H1 (cell line): ENCODE measurements at regions not wholly inside any gene's neighbourhood (a gene's known extent, or its start where the extent isn't known, plus 50 kb on each side); places are given as distances from the start of the nearest gene placed in this dataset.

ENCODE experiments used
- CTCF ChIA-PET: fragments of 300-600 bp; sonication (Branson Sonifier 250); formaldehyde crosslinking; loops from one replicate; lab custom pipeline; 2021; ENCODE audit not compliant: partially characterized antibody; lab: Charles Lee
- POLR2A ChIA-PET: fragments of 300-600 bp; sonication (Branson Sonifier 250); formaldehyde crosslinking; loops from one replicate; lab custom pipeline; 2021; ENCODE audit warnings: inconsistent platforms; ENCODE audit not compliant: partially characterized antibody; lab: Charles Lee
- DNase-seq, 2 experiments: peaks; one replicate each; pipeline versions ENCODE4 v3.0.0 to v3.0.0-alpha.2; 2010 to 2022; ENCODE audit warnings: low spot score in 2 of 2, low read depth in 1 of 2, mixed read lengths in 1 of 2
- FAIRE-seq: peaks from 2 replicates; lab custom pipeline; 2011; peaks lifted over from hg19 to GRCh38; lab: Jason Lieb, UNC
- H2AFZ ChIP-seq: 2 replicates; pipeline ENCODE4 v1.8.1; 2012; ENCODE audit warnings: low read length, inconsistent platforms
- H2AK5ac ChIP-seq: 2 replicates; pipeline ENCODE4 v1.6.1; 2013; ENCODE audit warnings: low read depth, low read length
- H2BK120ac ChIP-seq: replicated peaks from 2 replicates; pipeline ENCODE3; 2013; ENCODE audit warnings: low read depth, low read length, inconsistent platforms
- H2BK12ac ChIP-seq: 2 replicates; pipeline ENCODE4 v1.6.1; 2013; ENCODE audit warnings: low read depth, low read length
- H2BK15ac ChIP-seq: 2 replicates; pipeline ENCODE4 v1.6.1; 2013; ENCODE audit warnings: low read length
- H2BK20ac ChIP-seq: 2 replicates; pipeline ENCODE4 v1.6.1; 2013; ENCODE audit warnings: low read length
- H2BK5ac ChIP-seq: 2 replicates; pipeline ENCODE4 v1.6.1; 2013; ENCODE audit warnings: low read depth, low read length
- H3K14ac ChIP-seq: 2 replicates; pipeline ENCODE4 v1.6.1; 2013; ENCODE audit warnings: inconsistent platforms; ENCODE audit not compliant: insufficient read length
- H3K18ac ChIP-seq: 2 replicates; pipeline ENCODE4 v1.6.1; 2013; ENCODE audit warnings: low read length; ENCODE audit errors: extremely low read depth
- H3K23ac ChIP-seq: 2 replicates; pipeline ENCODE4 v1.6.1; 2013; ENCODE audit warnings: inconsistent platforms; ENCODE audit not compliant: insufficient read length
- H3K23me2 ChIP-seq: 2 replicates; pipeline ENCODE4 v1.6.1; 2013; ENCODE audit warnings: low read depth, low read length
- H3K27ac ChIP-seq: 2 replicates; pipeline ENCODE4 v1.6.1; 2011; ENCODE audit warnings: low read depth, low read length, inconsistent platforms
- H3K27me3 ChIP-seq, 4 experiments: replicated peaks in 1 of 4; 1 replicate in 1 of 4; 2 replicates in 3 of 4; pipeline versions ENCODE4 v1.6.1 to v1.8.1; 2011 to 2013; ENCODE audit warnings: low read length in 3 of 4, mild to moderate bottlenecking in 3 of 4, inconsistent platforms in 2 of 4, mixed read lengths in 2 of 4, moderate library complexity in 1 of 4; ENCODE audit not compliant: control insufficient read depth in 3 of 4, insufficient read depth in 3 of 4; ENCODE audit errors: extremely low read depth in 1 of 4
- H3K36me3 ChIP-seq, 4 experiments: 2 replicates each; pipeline versions ENCODE4 v1.6.1 to v1.8.1; 2011 to 2013; ENCODE audit warnings: mild to moderate bottlenecking in 4 of 4, low read length in 3 of 4, moderate library complexity in 2 of 4, control low read depth in 1 of 4, inconsistent platforms in 1 of 4; ENCODE audit not compliant: insufficient read depth in 4 of 4, control insufficient read depth in 2 of 4
- H3K4ac ChIP-seq: replicated peaks from 2 replicates; pipeline ENCODE3; 2013; ENCODE audit warnings: low read length, low read depth, mixed read lengths, inconsistent platforms; ENCODE audit not compliant: insufficient read length
- H3K4me1 ChIP-seq, 4 experiments: replicated peaks in 1 of 4; 1 replicate in 1 of 4; 2 replicates in 3 of 4; pipeline versions ENCODE4 v1.6.1 to v1.8.1; 2011 to 2013; ENCODE audit warnings: low read length in 3 of 4, inconsistent platforms in 2 of 4, mixed read lengths in 1 of 4; ENCODE audit not compliant: insufficient read depth in 4 of 4, control insufficient read depth in 3 of 4
- H3K4me2 ChIP-seq, 2 experiments: 2 replicates each; pipeline versions ENCODE4 v1.6.1 to v1.8.1; 2011 to 2013; ENCODE audit warnings: low read depth in 2 of 2, low read length in 2 of 2, control low read depth in 1 of 2, inconsistent platforms in 1 of 2, mild to moderate bottlenecking in 1 of 2; ENCODE audit not compliant: insufficient read depth in 1 of 2
- H3K4me3 ChIP-seq, 4 experiments: fragments of 200-600, 300-600 bp in 1 of 4; sonication (generic), shearing (Covaris generic), sonication (Bioruptor Twin) in 1 of 4; 2 replicates each; pipeline versions ENCODE4 v1.5.1 to v1.8.1; 2011 to 2016; ENCODE audit warnings: low read length in 4 of 4, low read depth in 3 of 4, control low read depth in 2 of 4, inconsistent platforms in 2 of 4, mild to moderate bottlenecking in 2 of 4, mixed read lengths in 1 of 4, moderate library complexity in 1 of 4; ENCODE audit not compliant: insufficient read depth in 2 of 4; ENCODE audit errors: extremely low read depth in 1 of 4
- H3K56ac ChIP-seq: replicated peaks from 2 replicates; pipeline ENCODE3; 2013; ENCODE audit warnings: low read depth, mild to moderate bottlenecking, mixed read lengths, low read length, inconsistent platforms; ENCODE audit not compliant: insufficient read length
- H3K79me1 ChIP-seq: 2 replicates; pipeline ENCODE4 v1.6.1; 2013; ENCODE audit warnings: low read depth, low read length, control low read depth
- H3K79me2 ChIP-seq, 2 experiments: 2 replicates each; pipeline versions ENCODE4 v1.6.1 to v1.8.1; 2012 to 2013; ENCODE audit warnings: low read length in 2 of 2, mild to moderate bottlenecking in 2 of 2, inconsistent platforms in 1 of 2; ENCODE audit not compliant: insufficient read depth in 2 of 2, control insufficient read depth in 1 of 2
- H3K9ac ChIP-seq, 4 experiments: replicated peaks in 1 of 4; 1 replicate in 1 of 4; 2 replicates in 3 of 4; pipeline versions ENCODE4 v1.6.1 to v1.8.1; 2011 to 2013; ENCODE audit warnings: low read depth in 3 of 4, low read length in 3 of 4, control low read depth in 2 of 4, mild to moderate bottlenecking in 2 of 4, moderate library complexity in 2 of 4, inconsistent platforms in 1 of 4; ENCODE audit errors: extremely low read depth in 1 of 4
- H3K9me3 ChIP-seq, 2 experiments: 2 replicates each; pipeline versions ENCODE4 v1.6.1 to v1.8.1; 2012 to 2013; ENCODE audit warnings: mild to moderate bottlenecking in 2 of 2, moderate library complexity in 2 of 2, control low read depth in 1 of 2, inconsistent platforms in 1 of 2, low read depth in 1 of 2, low read length in 1 of 2, mixed read lengths in 1 of 2; ENCODE audit not compliant: insufficient read depth in 2 of 2
- H4K20me1 ChIP-seq, 2 experiments: replicated peaks in 1 of 2; 2 replicates each; pipeline versions ENCODE3 to v1.8.1; 2011 to 2013; ENCODE audit warnings: inconsistent platforms in 2 of 2, low read length in 2 of 2, mild to moderate bottlenecking in 1 of 2; ENCODE audit not compliant: insufficient read depth in 2 of 2, control insufficient read depth in 1 of 2
- H4K5ac ChIP-seq: 2 replicates; pipeline ENCODE4 v1.6.1; 2013; ENCODE audit warnings: low read length, low read depth, mixed read lengths, inconsistent platforms; ENCODE audit not compliant: insufficient read length
- H4K8ac ChIP-seq: 2 replicates; pipeline ENCODE4 v1.8.0; 2013; ENCODE audit warnings: mild to moderate bottlenecking, moderate library complexity, low read length, inconsistent platforms; ENCODE audit not compliant: insufficient read depth; ENCODE audit errors: extremely low read depth
- H4K91ac ChIP-seq: replicated peaks from 2 replicates; pipeline ENCODE3; 2013; ENCODE audit warnings: low read length, mixed read lengths, inconsistent platforms; ENCODE audit not compliant: insufficient read length
- BACH1 ChIP-seq: IDR thresholded peaks from 2 replicates; pipeline ENCODE4 v1.6.1; 2012; ENCODE audit warnings: low read length, improper control_type of control experiment
- BCL11A ChIP-seq, 2 experiments: IDR thresholded peaks; one replicate each; pipeline ENCODE4 v1.6.1; 2011; ENCODE audit warnings: low read depth in 2 of 2, low read length in 2 of 2, mild to moderate bottlenecking in 2 of 2
- GTF2F1 ChIP-seq: IDR thresholded peaks from 2 replicates; pipeline ENCODE4 v1.6.1; 2012; ENCODE audit warnings: low read depth, low read length, improper control_type of control experiment, borderline replicate concordance
- JUN ChIP-seq: IDR thresholded peaks from 2 replicates; pipeline ENCODE4 v1.6.1; 2011; ENCODE audit warnings: low read depth, mild to moderate bottlenecking, improper control_type of control experiment, low read length
- JUND ChIP-seq: IDR thresholded peaks from 2 replicates; pipeline ENCODE4 v1.6.1; 2011; ENCODE audit warnings: mild to moderate bottlenecking, improper control_type of control experiment, low read length
- KDM5A ChIP-seq: fragments of 200-600 bp; IDR thresholded peaks from 2 replicates; pipeline ENCODE4 v1.7.1; 2012; ENCODE audit warnings: mild to moderate bottlenecking, low read length, inconsistent platforms, mixed read lengths
- RFX5 ChIP-seq: IDR thresholded peaks from 2 replicates; pipeline ENCODE4 v1.6.1; 2011; ENCODE audit warnings: low read depth, low read length, improper control_type of control experiment, borderline replicate concordance
- SP4 ChIP-seq: IDR thresholded peaks from 2 replicates; pipeline ENCODE4 v1.6.1; 2012; ENCODE audit warnings: low read length, inconsistent platforms
- SRF ChIP-seq: IDR thresholded peaks from 2 replicates; pipeline ENCODE4 v1.6.1; 2011; ENCODE audit warnings: mild to moderate bottlenecking, low read depth, low read length, moderate library complexity
- SUZ12 ChIP-seq: fragments of 200-600 bp; sonication (generic); IDR thresholded peaks from 2 replicates; pipeline ENCODE4 v1.6.1; 2012; ENCODE audit warnings: mild to moderate bottlenecking, inconsistent platforms, low read length, moderate library complexity, mixed read lengths
- USF2 ChIP-seq: IDR thresholded peaks from 2 replicates; pipeline ENCODE4 v1.6.1; 2011; ENCODE audit warnings: low read length, improper control_type of control experiment
- YY1 ChIP-seq: IDR thresholded peaks from 2 replicates; pipeline ENCODE4 v1.6.1; 2011; ENCODE audit warnings: low read depth, mild to moderate bottlenecking, low read length
- ZNF274 ChIP-seq: IDR thresholded peaks from 2 replicates; pipeline ENCODE4 v1.7.0; 2012; ENCODE audit warnings: low read length, borderline replicate concordance; ENCODE audit errors: extremely low read depth
- WGBS, 2 experiments: shearing (Covaris generic) in 1 of 2; methylation state at CpG; one replicate each; pipeline versions ENCODE4 v1.1.6 to v1.1.7; 2013 to 2015; ENCODE audit warnings: low lambda C conversion rate in 2 of 2, mixed read lengths in 2 of 2, inconsistent platforms in 1 of 2, low coverage in 1 of 2, missing lambda C conversion rate in 1 of 2; ENCODE audit not compliant: insufficient replicate concordance in 2 of 2, insufficient coverage in 1 of 2, insufficient read length in 1 of 2; ENCODE audit errors: extremely low coverage in 1 of 2, missing lambda C conversion rate in 1 of 2; 5-methylcytosine and 5-hydroxymethylcytosine counted together
- TF ChIP-seq, protein P1 (sequence below): IDR thresholded peaks from 2 replicates; pipeline ENCODE4 v1.6.1; 2012; ENCODE audit warnings: inconsistent platforms

- H4K91ac ChIP-seq = no peak overlapping the region
- DNase-seq = no peak
- H3K4me1 ChIP-seq = peaks cover 2 to 19% (median 9%) of the 10 kb centered on the region in 4 experiments; a peak in 6 of 7 replicates
- TF ChIP-seq BACH1 (no peak; the same call in 1 of the 2 replicates), RFX5 (no peak), SRF (no peak), SP4 (no peak), BCL11A (IDR thresholded peaks at IDR 0.05; ENCODE audit: low read depth in 2 of 2, low read length in 2 of 2) (no peak), JUND (no peak), GTF2F1 (no peak), USF2 (no peak), ZNF274 (no peak), KDM5A (no peak), JUN (no peak), SUZ12 (no peak), YY1 (no peak)
- TF ChIP-seq, protein P1, sequence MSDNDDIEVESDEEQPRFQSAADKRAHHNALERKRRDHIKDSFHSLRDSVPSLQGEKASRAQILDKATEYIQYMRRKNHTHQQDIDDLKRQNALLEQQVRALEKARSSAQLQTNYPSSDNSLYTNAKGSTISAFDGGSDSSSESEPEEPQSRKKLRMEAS = no peak
These were observed 77.2 kb downstream of the NKX2-1 start for GRCh38 chr14:36442824-36443241.

More at GRCh38 chr14:36442824-36443241, 77.2 kb downstream of the NKX2-1 start:
- Histone ChIP-seq H3K23me2 (no peaks in the 10 kb centered on the region), H2AK5ac (no peak overlapping the region), H2BK15ac (no peak overlapping the region), H3K23ac (no peak overlapping the region), H3K9ac (no peak overlapping the region), H3K56ac (no peak overlapping the region), H2BK20ac (no peak overlapping the region), H3K4me2 (peak overlapping the region; percentile 40 to 58; a peak in 3 of 4 replicates), H4K20me1 (no peaks in the 10 kb centered on the region), H3K14ac (no peak overlapping the region), H3K36me3 (no peaks in the 10 kb centered on the region; a peak in 1 of 8 replicates), H4K5ac (no peak overlapping the region), H3K18ac (no peak overlapping the region), H3K27ac (no peak overlapping the region), H3K9me3 (no peaks in the 10 kb centered on the region), H3K4ac (no peak overlapping the region), H4K8ac (no peak overlapping the region), H3K27me3 (peaks cover 2 to 46% (median 18%) of the 10 kb centered on the region in 4 experiments), H2BK120ac (no peak overlapping the region), H3K4me3 (no peak overlapping the region; a peak in 1 of 8 replicates), H2AFZ (no peak overlapping the region), H2BK5ac (no peak overlapping the region), H3K79me1 (no peaks in the 10 kb centered on the region), H3K79me2 (no peaks in the 10 kb centered on the region), H2BK12ac (no peak overlapping the region)
- CTCF ChIA-PET = interaction anchor here (0.6 to 2.1 kb wide), 11 partner anchors 9 to 488 kb away, joined by 3 to 9 read pairs (median 4); no protein-coding TSS in a partner anchor
- 23% methylated on average over 4 of the region's 4 CpGs; no CpG with 5 or more reads in 1 of the 2 experiments for WGBS, 2 experiments
- POLR2A ChIA-PET = interaction anchor here (0.6 kb wide), 1 partner anchor 84 kb away, joined by 3 read pairs; no protein-coding TSS in a partner anchor
- peak; percentile 97 for FAIRE-seq
